SHP77 treated with DMSO at 0.1 percent for 48 hours (cell line): ENCODE measurements at regions not wholly inside any gene's neighbourhood (a gene's known extent, or its start where the extent isn't known, plus 50 kb on each side); places are given as distances from the start of the nearest gene placed in this dataset.

Experiments
- DNase-seq: peaks from one replicate; lab custom pipeline; 2025; lab: John Stamatoyannopoulos, UW

DNA sequence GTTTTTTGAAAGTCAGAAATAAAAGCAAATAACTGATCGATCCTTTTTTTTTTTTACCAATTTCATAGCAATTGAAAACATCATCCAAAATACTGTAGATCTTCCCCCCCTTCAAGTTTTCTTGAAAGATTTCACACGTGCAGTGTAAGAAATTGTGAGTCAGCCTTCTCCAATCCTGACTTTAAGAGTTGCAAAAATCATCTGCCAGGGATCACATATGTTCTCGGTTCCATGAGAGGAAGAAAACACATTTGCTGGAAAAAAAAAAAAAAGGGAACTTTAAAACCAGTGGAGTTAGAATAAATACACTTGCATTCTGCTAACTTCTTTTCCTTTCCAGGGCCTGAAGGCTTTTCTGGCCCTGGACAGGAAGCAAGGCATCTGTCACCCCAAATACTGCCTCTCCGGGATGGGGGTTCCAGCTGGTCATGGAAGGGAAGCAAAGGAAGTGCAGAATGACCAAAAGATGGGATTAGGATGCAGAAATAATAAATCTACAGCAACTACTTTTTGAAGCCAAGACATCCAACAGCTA is 198.4 kb upstream of the KIAA1217 start:
- DNase-seq = no peak

DNA sequence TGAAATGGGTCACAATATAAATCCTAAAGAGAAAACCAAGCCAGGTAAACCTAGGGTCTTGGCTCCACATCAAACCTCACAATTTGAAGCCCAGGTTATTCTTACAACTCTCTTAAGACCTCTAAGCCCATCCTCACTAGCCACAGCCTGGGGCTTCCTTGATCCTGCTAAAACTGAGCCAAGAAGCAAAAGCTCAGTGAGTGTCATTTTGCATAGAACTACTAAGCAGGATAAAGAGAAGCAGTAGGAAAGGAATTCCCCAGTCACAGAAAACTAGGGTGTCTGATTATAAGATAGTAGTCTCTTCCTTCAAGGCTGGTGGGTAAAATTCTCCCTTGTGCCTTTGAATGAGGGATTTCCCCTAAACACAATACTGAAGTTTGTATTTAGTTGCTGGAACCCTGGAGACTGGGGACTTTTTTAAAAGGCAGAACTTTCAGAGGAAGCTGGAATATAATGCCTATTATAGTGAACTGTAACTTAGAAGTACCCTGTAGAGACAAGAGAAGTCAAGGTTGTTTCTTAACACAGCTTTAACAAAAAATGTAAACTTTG is 196.6 kb upstream of the KIAA1217 start:
- DNase-seq = no peak

DNA sequence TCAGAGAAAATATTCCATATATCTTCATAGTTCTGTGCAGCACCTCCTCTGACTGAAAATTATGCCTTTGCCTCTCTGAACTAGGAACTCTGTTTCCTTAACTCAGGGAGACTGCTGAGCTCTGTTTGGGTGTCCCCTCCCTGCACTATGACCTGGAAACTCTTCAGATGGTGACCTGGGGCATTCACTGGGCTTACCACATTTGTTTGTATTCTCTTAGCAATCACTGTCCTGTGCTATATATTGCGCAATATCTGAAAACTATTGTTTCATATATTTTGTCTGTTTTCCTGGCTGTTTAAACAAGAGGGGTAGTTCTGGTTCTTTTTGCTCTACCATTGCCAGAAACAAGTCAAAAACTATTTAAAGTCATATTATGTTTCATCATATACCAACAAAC is 181.8 kb upstream of the KIAA1217 start:
- no peak for DNase-seq

DNA sequence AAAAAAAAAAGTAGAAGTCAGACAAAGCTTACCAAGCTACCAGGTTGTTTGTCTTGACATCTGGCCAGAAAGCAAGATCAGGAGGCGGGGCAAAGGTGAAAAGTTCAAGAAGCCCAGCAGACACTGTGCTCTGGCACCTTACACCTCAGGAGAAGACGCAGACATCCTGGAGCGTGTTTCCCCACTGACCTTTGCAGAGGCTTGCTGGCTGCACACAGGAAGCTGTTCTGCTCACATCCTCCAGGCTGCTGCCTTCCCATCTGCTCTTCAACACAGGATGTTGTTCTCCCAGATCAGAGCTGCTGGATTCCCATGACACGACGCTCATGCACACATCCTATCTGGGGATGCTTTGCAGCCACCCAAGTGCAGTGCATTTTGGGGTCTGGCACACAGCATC is 174.4 kb upstream of the KIAA1217 start:
- DNase-seq = no peak

DNA sequence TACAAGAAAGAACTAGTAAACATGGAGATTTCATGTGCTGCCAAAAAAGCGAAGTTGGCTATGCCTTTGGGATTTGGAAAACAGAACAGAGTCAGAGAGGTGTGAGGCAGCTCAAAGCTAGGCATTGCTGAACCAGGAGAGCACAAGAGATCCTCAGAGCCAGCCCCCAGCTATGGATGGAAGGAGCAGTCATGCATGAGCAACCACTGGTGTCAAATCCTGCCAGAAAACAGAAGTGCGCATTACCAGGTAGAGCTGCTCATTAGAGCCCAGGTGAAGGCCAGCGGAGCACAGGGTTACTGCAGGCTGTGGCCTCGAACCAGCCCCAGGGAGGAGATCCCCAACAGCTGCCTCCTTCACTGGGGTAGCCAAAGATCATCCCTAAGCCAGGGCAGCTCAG is 173.2 kb upstream of the KIAA1217 start:
- no peak for DNase-seq

DNA sequence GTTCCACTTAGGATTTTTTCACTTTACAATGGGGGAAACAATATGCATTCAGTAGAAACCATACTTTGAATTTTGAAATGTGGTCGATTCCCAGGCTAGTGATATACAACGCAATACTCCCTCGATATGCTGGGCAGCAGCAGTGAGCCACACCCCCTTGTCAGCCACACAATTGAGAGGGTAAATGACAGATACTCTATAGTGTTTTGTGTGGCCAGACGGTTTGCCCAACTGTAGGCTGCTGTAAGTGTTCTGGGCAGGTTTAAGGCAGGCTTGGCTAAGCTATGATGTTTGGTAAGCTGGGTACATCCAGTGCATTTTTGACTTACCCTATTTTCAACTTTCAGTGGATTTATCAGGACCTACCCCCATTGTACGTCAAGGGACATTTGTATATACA is 169.6 kb upstream of the KIAA1217 start:
- no peak for DNase-seq

DNA sequence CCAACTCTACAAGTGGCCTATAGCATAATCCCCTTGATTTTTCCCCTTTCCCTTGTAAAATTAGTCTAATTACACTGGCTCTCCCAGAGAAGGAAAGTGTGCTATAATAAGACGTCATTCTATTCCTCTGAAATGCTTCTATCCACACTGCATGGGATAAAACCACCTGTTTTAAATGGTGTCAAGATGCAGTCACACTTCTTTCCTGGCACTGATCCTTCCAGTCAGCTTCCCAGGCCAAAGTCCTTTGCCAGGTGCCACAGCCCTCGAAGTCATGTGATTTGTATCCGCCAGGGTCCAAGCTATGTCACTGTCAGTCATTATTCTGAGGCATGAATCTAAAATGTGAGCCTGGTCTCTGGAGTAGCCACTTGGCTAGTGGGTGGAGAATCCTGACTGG is 169.0 kb upstream of the KIAA1217 start:
- no peak for DNase-seq

DNA sequence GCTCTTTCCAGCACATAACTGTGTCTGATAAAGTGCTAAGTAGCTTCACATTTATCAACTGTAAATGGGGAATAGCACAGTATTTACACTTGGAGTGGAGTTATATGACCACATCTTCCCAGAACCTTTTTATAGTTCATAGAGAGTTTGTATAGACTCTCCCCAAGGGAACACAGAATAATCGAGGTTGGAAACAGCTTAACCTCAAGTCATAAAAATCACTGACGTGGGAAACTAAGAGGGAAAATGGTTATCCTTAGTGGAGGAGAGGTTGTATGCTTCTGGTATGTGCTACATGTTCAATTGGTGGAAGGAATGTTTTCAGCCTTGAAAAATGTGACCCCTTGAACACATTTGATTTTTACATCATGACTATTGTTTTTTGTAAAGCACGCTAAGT is 167.9 kb upstream of the KIAA1217 start:
- no peak for DNase-seq

DNA sequence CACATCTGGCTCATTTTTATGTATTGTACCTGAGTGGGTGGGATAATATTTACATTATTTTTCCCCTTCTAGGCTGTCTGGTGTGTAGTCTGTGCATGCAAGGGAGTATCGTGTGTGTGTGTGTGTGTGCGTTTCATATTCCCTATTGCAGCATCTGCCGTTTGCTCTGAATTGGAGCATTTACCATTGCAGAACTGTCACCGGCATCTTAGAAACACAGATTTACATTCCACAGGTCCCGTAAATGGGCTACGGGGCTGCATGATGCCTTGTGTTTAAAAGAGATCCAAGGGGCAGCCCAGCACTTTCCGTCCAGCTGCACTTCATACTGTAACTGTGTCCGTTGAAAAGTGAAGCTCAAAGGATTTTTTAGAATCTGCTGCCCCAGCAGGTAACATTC is 167.1 kb upstream of the KIAA1217 start:
- no peak for DNase-seq

DNA sequence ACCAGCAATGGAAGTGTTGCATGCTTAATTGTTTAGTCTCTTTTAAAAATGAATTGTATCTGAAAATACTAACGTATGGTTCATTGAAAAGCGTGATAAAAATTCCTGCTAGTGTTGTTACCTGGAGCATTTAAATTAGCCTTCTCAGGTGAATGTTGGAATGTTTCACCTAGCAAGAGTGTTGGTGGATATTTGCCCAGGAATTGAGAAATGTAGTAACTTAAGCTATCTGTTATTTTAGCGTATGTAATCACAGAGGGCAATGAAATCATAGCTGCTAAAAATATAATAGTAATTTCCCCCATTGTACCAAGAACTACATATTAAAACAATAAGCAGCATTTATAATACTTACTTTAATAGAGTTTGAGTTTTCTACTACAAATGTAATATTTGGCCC is 166.1 kb upstream of the KIAA1217 start:
- DNase-seq = no peak

DNA sequence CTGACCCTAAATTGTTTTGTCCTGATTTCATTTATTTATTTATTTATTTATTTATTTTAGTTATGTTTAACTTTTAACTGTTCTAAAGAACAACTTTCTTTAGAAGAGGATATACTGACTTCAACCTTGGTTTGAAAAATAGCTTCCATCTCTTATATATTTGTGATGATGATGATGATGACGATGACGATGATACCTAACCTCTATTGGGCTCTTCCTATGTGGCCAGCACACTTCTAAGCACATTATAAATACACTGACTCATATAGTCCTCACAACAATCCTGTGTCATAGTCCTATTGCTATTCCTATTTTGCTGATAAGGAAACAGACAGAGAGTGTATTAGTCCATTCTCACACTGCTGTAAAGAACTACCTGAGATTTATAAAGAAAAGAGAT is 162.9 kb upstream of the KIAA1217 start:
- DNase-seq = no peak

DNA sequence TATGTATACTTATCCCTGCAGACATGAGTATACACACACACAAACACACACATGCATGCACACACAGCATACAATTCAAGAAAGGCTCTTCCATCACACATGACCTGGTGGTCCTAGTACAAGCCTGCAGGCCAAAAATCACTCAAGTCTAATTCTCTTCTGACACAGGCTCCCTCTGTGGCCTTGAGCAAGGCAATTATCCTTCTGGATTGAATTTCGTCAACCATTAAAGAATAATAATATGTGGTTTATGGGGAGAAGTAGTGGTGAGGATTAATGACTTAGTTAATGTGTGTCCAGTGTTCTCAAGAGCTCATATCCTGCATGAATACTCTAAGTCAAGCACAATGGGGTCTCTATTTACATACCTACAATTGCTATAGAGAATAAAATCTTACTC is 161.8 kb upstream of the KIAA1217 start:
- DNase-seq = no peak

DNA sequence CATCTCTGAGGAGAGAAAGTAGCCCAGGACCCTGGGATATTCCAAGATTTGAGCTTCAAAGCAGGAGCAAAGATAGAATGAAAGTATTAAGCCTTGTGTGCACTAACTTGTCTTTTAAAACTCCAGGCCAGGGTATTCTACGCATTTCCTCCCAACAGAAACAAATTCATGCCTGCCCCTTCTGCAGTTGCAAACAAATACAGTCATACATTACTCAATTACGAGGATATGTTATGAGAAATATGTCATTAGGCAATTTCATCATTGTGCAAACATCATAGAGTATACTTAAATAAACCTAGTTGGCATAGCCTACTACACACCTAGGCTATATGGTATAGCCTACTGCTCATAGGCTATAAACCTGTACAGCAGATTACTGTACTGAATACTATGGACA is 154.5 kb upstream of the KIAA1217 start:
- no peak for DNase-seq

DNA sequence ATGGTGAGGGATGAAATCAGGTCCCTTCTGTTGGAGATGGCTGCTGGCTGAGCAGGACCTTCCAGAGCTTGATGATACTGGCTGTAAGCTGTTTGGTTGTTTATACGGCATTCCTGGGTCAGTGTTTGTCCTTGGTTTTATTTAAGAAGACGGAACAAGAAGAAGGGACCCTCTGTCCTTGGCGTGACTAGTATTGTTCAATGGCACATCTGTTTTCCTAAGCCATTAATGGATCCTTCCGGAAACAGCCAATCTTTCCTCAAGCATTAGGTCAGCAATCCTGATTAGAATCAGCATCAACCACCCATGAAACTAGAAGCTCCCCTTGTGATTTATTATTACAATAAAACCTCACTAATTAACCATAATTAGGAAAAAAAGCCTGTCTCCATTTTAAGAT is 128.7 kb upstream of the KIAA1217 start:
- DNase-seq = no peak

DNA sequence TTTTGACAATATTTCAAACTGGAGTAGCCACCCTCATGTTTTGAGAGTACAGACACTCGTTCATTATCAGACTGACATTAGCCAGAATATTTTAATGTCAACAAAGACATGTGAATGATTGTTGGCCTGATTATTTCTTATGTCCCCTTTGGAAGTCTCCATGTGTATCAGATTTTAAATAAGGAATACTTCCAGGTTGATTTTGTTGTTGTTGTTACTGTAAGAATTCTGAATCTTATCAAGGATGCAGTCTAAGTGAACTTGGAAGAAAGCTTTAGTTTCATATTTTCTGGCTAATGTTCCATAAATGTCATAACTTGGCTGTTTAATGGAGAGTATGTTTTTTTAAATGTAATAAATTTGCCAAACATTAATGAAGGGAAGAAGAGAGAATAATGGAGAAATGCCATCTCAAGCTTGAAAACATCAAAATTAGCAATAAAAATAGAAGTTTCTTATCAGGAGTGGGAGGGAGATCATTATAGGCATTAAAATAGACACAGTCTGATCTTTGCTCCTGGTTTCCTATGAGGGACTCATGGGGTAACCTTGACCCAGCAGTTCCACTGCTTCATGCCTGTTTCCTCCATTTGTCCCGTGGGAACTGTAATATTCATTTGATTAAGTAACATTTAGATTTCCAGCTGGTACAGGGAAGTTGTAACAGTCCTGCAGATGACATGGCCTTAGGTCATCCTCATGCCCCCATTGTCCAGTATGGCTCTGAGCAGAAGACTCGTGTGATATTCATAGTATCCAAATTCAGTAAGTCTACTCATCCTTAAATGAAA is 122.4 kb upstream of the KIAA1217 start:
- DNase-seq = no peak

DNA sequence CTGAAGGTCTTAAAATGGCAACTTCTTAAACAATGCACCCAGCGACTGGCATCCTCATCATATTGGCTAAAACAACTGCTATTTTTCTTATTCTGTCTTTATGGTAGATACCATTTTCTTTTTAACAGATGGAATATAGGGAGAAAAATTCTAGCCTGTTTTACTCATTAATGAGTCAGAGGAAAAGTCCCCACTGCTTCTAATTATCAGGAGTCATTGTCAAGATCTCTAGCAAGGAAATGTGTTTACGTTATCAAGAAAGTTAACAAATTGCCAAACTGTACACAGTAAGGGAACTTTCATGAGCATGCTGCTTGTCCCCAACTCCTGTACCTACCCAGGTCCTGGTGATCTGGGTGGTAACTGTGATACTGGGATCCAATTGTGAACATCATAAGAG is 117.7 kb upstream of the KIAA1217 start:
- no peak for DNase-seq

DNA sequence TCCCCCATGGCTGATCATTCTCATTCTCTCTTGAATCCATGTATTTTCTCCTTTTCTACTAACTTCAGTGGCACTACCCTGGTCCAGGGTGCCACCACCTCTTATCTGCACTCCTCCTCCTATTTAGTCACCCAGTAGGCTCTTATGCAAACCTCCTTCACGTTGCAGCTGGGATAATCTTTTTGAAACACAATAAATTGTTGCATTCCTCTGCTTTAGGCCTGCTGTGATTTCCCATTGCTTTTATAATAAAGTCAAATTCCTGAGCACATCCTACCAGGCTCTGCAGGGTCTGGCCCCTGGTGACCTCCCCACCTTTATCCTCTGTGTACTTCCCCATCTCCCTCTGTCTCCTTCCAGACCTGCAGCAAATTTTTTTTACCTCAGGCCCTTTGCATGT is 112.7 kb upstream of the KIAA1217 start:
- DNase-seq = no peak

DNA sequence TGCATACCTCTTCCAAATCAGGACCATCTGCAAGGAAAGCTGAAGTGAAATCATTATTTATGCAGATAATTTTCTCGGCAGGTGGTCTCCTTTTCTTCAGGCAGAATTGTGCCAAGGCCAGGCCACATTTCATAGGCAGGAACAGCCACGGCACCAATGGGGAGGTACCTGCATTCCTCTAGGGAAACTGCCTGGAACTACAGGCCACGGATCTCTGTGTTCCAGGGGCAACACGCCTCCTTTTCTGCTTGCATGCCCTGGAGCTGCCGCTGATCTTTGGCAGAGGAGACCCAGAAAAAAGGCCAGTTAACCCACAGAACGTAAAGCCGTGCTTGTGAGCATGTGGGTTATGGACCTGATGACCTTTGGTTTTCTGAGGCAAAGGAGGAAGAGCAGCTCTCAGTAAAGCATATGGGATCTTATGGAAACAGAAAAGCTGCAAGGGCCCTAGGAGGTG is 111.2 kb upstream of the KIAA1217 start:
- no peak for DNase-seq

DNA sequence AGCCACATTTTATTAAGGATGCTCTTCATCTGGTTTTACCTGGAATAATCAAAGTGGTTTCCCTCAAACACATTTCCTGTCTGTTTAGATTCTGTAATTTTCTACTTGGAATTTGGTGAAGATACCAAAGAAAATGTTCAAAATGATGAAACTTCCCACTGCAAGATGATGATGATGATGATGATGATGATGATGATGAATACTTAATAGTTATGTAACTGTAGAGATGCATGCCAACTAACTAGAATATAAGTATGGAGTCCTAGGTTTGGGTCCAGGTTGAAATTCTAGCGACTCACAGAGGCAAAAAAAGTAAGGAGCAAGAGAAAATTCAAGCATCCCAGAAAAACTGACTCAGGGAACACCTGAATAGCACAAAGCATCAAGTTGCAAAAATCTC is 104.0 kb upstream of the KIAA1217 start:
- no peak for DNase-seq

DNA sequence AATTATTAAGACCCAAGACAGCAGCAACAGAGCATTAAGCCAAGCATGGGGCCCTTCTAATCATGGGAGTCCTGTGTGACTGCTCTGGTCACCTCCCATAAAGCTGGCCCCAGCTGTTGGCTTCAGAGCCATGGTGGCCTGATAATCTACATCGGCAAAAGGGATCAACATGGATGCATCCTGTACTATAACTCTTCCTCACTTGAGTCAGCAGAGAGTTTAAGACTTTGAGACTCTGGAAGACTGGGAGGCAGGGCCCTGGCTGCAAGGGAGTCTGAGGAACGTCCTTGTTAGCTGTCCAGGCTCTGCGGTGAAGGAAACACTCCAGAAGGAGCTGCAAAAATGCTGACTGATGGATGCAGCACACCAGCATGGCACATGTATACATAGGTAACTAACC is 95.0 kb upstream of the KIAA1217 start:
- DNase-seq = no peak

DNA sequence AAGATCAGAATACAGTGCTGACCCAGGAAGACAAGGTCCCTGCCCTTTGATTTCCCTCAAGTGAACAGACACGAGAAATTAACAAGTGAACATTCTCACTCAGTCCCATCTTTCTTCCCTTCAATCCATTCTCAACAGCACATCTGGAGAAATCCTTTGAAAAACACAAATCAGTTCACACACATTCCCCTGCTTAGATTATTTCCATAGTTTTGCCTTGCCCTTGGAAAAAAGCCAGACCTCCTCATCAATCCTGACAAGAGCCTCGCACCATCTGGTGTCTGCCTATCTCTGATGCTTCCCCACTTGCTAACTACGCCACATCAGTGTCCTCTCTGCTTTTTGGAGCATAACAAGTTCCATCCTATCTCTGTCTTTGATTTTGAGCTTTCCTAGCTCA is 94.4 kb upstream of the KIAA1217 start:
- no peak for DNase-seq

DNA sequence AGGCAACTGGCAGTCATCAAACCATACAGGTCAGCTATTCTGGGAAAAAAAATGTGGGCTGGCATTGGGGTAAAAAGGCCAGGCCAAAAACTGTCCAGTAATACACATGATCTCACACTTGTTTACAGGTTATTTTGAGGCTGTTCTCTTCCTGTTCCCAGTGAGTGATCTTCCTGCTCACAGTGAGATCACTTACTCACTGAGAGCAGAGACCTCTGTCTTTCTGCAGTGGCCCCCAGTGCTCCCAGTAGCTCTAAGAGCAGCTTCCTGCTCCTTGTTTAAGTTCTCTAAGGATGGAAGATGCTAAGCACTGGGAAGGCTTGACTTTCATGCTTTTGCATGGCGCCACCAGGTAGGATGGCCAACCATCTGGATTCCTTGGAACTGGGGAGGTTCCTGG is 93.5 kb upstream of the KIAA1217 start:
- no peak for DNase-seq

DNA sequence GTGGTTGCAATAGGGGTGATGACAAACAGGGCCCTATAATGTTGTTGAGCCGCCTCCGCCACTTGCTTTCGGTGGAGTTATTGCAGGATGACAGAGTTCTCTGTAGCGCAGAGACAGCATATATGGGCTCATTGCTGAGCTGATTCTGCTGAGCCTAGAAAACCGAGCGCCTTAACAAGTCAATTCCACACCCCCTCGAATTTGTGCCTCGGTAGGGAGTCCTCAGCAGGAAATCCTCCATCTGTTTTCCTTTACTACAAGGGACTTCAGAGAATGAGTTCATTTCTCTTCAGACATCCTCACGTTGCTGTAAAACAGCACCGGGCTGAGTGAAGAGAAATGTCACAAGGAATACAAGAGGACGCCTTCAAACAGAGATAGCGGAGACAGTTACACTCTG is 90.7 kb upstream of the KIAA1217 start:
- no peak for DNase-seq

DNA sequence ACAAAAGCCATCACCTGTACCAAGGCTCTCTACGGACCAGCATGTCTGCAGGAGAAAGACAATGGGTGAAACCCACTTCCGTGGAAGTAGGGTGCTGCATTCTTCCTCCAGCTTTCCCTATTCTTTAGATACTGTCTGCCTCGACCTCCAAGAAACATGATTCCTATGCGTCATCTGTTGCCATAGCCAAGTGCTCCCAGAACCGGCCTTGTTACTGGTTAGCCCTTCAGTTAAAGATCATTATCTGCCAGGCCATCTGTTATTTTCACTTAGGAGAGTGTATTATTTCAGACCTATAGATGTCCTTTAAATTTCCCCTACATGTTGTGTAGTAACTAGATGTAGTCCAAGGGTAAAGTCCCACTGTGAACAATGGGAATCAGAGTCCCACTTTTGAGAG is 89.0 kb upstream of the KIAA1217 start:
- DNase-seq = no peak
